Fibroblast of lung (primary cell): ENCODE measurements at regions not wholly inside any gene's neighbourhood (a gene's known extent, or its start where the extent isn't known, plus 50 kb on each side); places are given as distances from the start of the nearest gene placed in this dataset.
A peak's percentile ranks its signal among the peaks of the same experiment; 100 is the strongest.

Source experiments
- DNase-seq, 2 donors: peaks; one replicate each; pipeline versions ENCODE4 v3.0.0 to v3.0.0-alpha.2; 2010; ENCODE audit warnings: low read depth in 2 of 2
- H2AFZ ChIP-seq: 2 replicates; pipeline ENCODE4 v1.5.1; 2012; ENCODE audit warnings: low read length, control low read depth, inconsistent platforms
- H3K27ac ChIP-seq: 2 replicates; pipeline ENCODE4 v1.5.1; 2011; ENCODE audit warnings: low read length, control low read depth; ENCODE audit not compliant: insufficient read depth
- H3K27me3 ChIP-seq: 2 replicates; pipeline ENCODE4 v1.5.1; 2011; ENCODE audit warnings: mild to moderate bottlenecking, low read length; ENCODE audit not compliant: control insufficient read depth, insufficient read depth
- H3K36me3 ChIP-seq: 2 replicates; pipeline ENCODE4 v1.5.1; 2011; ENCODE audit warnings: low read length; ENCODE audit not compliant: control insufficient read depth, insufficient read depth
- H3K4me1 ChIP-seq: 2 replicates; pipeline ENCODE4 v1.5.1; 2011; ENCODE audit warnings: low read length; ENCODE audit not compliant: control insufficient read depth, insufficient read depth; ENCODE audit errors: extremely low read depth
- H3K4me2 ChIP-seq: 2 replicates; pipeline ENCODE4 v1.5.1; 2011; ENCODE audit warnings: low read length, control low read depth; ENCODE audit not compliant: insufficient read depth; ENCODE audit errors: extremely low read depth
- H3K4me3 ChIP-seq, 4 experiments: fragments of 200-600 bp in 1 of 4; sonication (generic) in 1 of 4; replicated peaks in 1 of 4; 2 replicates each; pipeline ENCODE4 v1.5.1; 2011 to 2016; ENCODE audit warnings: low read length in 4 of 4, low read depth in 3 of 4, mild to moderate bottlenecking in 3 of 4, control low read depth in 2 of 4, inconsistent platforms in 1 of 4, mixed read lengths in 1 of 4; ENCODE audit not compliant: insufficient read depth in 1 of 4; ENCODE audit errors: control extremely low read depth in 1 of 4
- H3K79me2 ChIP-seq: 2 replicates; pipeline ENCODE4 v1.5.1; 2012; ENCODE audit warnings: mild to moderate bottlenecking, low read length, inconsistent platforms; ENCODE audit not compliant: control insufficient read depth, insufficient read depth
- H3K9ac ChIP-seq: 2 replicates; pipeline ENCODE4 v1.5.1; 2011; ENCODE audit warnings: mild to moderate bottlenecking, low read length, control low read depth; ENCODE audit not compliant: insufficient read depth
- H3K9me3 ChIP-seq: 2 replicates; pipeline ENCODE4 v1.5.1; 2012; ENCODE audit warnings: low read depth, low read length; ENCODE audit not compliant: control insufficient read depth, insufficient read depth
- H4K20me1 ChIP-seq: 2 replicates; pipeline ENCODE4 v1.5.1; 2011; ENCODE audit warnings: low read length; ENCODE audit not compliant: control insufficient read depth, insufficient read depth; ENCODE audit errors: extremely low read depth
- EZH2 ChIP-seq: IDR thresholded peaks from 2 replicates; pipeline ENCODE4 v1.5.1; 2012; ENCODE audit warnings: low read length, control low read depth, mild to moderate bottlenecking; ENCODE audit errors: missing control alignments
- TF ChIP-seq, protein P1 (sequence below), 2 donors: IDR thresholded peaks in 1 of 2; conservative IDR thresholded peaks in 1 of 2; 1 replicate in 1 of 2; 2 replicates in 1 of 2; pipeline ENCODE4 v1.5.1; 2011 to 2012; ENCODE audit warnings: low read length in 2 of 2, control low read depth in 1 of 2, inconsistent platforms in 1 of 2, low read depth in 1 of 2, mild to moderate bottlenecking in 1 of 2

DNA sequence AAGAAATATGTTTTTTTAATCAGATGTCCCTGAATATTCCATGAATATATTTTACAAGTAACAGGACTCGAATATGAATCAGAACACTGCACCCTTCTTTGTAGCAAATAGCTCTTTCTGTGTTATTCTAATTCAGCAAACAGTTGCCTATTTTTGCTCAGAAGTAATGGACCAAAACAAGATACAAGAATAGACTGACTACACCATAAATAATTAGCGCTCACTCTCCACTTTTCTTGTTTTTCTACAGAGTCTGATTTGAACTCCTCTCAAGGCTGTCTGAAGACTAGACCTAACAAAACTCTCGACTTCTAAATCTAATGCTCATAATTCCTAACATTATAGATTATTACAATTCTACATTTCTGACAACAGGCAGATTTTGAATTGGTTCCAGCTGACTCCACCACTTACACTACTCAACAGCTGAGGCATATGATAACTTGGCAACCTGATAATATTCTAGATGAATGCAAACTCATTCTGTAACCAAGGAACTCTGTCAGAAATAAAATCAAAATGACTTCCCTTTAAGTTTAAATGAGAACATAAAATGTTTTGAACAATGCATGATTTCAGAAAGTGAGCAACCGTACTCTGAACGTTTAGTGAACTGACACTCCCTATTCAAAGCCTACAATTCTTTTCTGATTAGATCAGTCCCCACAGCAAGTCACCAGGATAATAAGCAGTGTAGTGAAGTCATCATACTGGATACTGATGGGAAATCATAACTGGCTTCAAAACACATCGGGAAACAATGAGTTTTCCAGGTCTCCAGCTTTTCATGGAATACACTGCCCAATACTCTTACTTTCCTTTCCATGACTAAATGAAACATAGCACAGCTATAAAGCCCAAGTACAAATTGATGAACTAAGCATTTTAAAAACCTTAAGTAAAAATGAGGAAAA is 114.2 kb upstream of the BEND6 start:
- peaks cover 7% of the 10 kb centered on the region for H3K4me1 ChIP-seq
- peak overlapping the region; percentile 59 to 95 (median 80) for H3K4me3 ChIP-seq
- TF ChIP-seq, protein P1, sequence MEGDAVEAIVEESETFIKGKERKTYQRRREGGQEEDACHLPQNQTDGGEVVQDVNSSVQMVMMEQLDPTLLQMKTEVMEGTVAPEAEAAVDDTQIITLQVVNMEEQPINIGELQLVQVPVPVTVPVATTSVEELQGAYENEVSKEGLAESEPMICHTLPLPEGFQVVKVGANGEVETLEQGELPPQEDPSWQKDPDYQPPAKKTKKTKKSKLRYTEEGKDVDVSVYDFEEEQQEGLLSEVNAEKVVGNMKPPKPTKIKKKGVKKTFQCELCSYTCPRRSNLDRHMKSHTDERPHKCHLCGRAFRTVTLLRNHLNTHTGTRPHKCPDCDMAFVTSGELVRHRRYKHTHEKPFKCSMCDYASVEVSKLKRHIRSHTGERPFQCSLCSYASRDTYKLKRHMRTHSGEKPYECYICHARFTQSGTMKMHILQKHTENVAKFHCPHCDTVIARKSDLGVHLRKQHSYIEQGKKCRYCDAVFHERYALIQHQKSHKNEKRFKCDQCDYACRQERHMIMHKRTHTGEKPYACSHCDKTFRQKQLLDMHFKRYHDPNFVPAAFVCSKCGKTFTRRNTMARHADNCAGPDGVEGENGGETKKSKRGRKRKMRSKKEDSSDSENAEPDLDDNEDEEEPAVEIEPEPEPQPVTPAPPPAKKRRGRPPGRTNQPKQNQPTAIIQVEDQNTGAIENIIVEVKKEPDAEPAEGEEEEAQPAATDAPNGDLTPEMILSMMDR (conservative IDR thresholded peaks at IDR 0.05 in 1 of 2, IDR thresholded peaks at IDR 0.05 in 1 of 2; ENCODE audit: low read depth in 1 of 2, low read length in 2 of 2), result no peak
- TF ChIP-seq EZH2, result no peak
- H3K4me2 ChIP-seq, result peak overlapping the region; percentile 97
- H3K36me3 ChIP-seq, result no peaks in the 10 kb centered on the region
- H3K27me3 ChIP-seq, result no peaks in the 10 kb centered on the region
- H3K27ac ChIP-seq, result peak overlapping the region; percentile 78
- DNase-seq, result peak; percentile 74 to 89
- no peak overlapping the region for H2AFZ ChIP-seq
- no peaks in the 10 kb centered on the region for H4K20me1 ChIP-seq
- peak overlapping the region; percentile 51 for H3K9ac ChIP-seq
- H3K9me3 ChIP-seq, result no peaks in the 10 kb centered on the region
- peaks cover 89% of the 10 kb centered on the region for H3K79me2 ChIP-seq

DNA sequence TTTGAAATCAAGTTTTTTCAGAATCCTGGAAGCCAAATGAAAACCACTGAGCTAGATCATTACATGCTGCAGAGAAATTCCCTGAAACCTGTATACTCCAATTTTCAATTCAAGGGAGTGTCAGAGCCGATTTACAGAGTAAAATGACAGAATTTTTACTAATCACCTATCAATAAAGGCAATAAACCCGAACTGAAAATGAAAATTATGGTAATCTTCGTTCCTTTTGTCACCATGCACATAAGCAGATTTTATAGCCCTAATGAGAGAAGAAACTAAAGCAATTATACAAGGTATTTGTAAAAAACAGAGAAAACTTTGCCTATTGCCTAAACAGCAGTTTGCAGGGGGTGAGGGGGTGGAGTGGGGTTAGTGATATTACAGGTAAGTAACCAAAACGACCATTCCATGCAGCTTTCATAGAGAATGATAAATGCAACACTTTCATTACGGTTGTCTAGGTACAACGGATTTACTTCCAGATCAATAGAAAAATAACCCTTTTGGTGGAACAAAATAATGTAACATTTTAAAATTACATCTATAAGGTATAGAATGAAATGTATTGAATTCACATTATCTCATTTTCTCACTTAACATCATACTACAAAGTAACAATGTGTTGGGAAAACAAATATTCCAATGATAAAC is 115.2 kb upstream of the BEND6 start:
- TF ChIP-seq EZH2, result no peak
- TF ChIP-seq, protein P1 (conservative IDR thresholded peaks at IDR 0.05 in 1 of 2, IDR thresholded peaks at IDR 0.05 in 1 of 2; ENCODE audit: low read depth in 1 of 2, low read length in 2 of 2), result no peak

DNA sequence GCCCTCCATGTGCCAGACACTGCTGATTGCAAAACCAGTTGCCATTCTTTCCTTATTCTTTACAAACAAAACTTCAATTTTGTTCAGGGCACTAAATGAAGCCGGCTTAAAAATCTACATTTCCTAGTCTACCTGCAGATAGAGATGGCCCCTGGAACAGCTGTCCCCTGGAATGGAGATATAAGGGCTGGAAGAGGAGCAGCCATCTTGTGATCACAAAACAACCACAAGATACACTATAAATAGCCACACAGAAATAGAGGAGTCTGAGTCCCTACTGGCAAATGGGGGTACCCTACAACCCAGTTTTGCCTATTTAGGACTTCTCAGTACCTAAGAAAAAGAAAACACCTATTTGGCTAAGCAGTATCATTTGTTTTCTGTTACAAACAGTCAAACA is 115.9 kb upstream of the BEND6 start:
- no peak for DNase-seq
- Histone ChIP-seq H3K79me2 (peaks cover 92% of the 10 kb centered on the region), H3K27ac (no peak overlapping the region), H2AFZ (no peak overlapping the region), H3K27me3 (no peaks in the 10 kb centered on the region), H3K9ac (no peak overlapping the region), H3K4me3 (no peak overlapping the region), H4K20me1 (no peaks in the 10 kb centered on the region), H3K36me3 (no peaks in the 10 kb centered on the region), H3K9me3 (no peaks in the 10 kb centered on the region), H3K4me2 (peak overlapping the region; percentile 32), H3K4me1 (peaks cover 7% of the 10 kb centered on the region)
- TF ChIP-seq, protein P1 (conservative IDR thresholded peaks at IDR 0.05 in 1 of 2, IDR thresholded peaks at IDR 0.05 in 1 of 2; ENCODE audit: low read depth in 1 of 2, low read length in 2 of 2), result no peak
- no peak for TF ChIP-seq EZH2

More for the DNA sequence above, 115.2 kb upstream of the BEND6 start:
- H3K79me2 ChIP-seq, result peaks cover 91% of the 10 kb centered on the region
- peak overlapping the region; percentile 97 for H3K4me2 ChIP-seq
- no peak for DNase-seq
- no peak overlapping the region for H3K27ac ChIP-seq
- no peaks in the 10 kb centered on the region for H4K20me1 ChIP-seq
- H3K9ac ChIP-seq, result no peak overlapping the region
- H2AFZ ChIP-seq, result no peak overlapping the region
- no peaks in the 10 kb centered on the region for H3K36me3 ChIP-seq
- no peaks in the 10 kb centered on the region for H3K27me3 ChIP-seq
- H3K4me3 ChIP-seq, result peak overlapping the region in 1 of 4 experiments; percentile 59
- no peaks in the 10 kb centered on the region for H3K9me3 ChIP-seq
- H3K4me1 ChIP-seq, result peaks cover 7% of the 10 kb centered on the region
